Adrenal gland (tissue), 9 donors: ENCODE measurements at regions not wholly inside any gene's neighbourhood (a gene's known extent, or its start where the extent isn't known, plus 50 kb on each side); places are given as distances from the start of the nearest gene placed in this dataset.

Experiments used
- DNase-seq, 7 donors: peaks; one replicate each; pipeline ENCODE4 v3.0.0-alpha.2; 2019 to 2020
- H3K27ac ChIP-seq, 5 donors: fragments of 200-600 bp; sonication (generic) in 4 of 5; 1 replicate in 3 of 5; 2 replicates in 2 of 5; pipeline versions ENCODE4 v1.5.1 to v1.8.0; 2016 to 2020; ENCODE audit warnings: mild to moderate bottlenecking in 1 of 5
- H3K27me3 ChIP-seq: fragments of 200-600 bp; 2 replicates; pipeline ENCODE4 v1.8.0; 2021
- H3K36me3 ChIP-seq, 2 donors: fragments of 200-600 bp; replicated peaks in 1 of 2; 1 replicate in 1 of 2; 2 replicates in 1 of 2; pipeline versions ENCODE4 v1.5.1 to v1.8.0; 2018 to 2022
- H3K4me1 ChIP-seq, 2 donors: fragments of 200-600 bp; replicated peaks in 1 of 2; 1 replicate in 1 of 2; 2 replicates in 1 of 2; pipeline versions ENCODE4 v1.5.1 to v1.8.0; 2018 to 2021
- H3K4me3 ChIP-seq, 4 donors: fragments of 200-600 bp; sonication (generic) in 3 of 4; one replicate each; pipeline ENCODE4 v1.5.1; 2016 to 2018
- H3K9me3 ChIP-seq, 3 donors: fragments of 200-600 bp; sonication (generic) in 1 of 3; replicated peaks in 1 of 3; 1 replicate in 2 of 3; 2 replicates in 1 of 3; pipeline versions ENCODE4 v1.5.1 to v1.8.0; 2016 to 2021
- CTCF ChIP-seq, 6 experiments: fragments of 450-650 bp in 4 of 6; fragments of 200-600 bp in 2 of 6; sonication (generic) in 1 of 6; IDR thresholded peaks; 1 replicate in 5 of 6; 2 replicates in 1 of 6; pipeline versions ENCODE4 v1.5.1 to v1.8.0; 2016 to 2021; ENCODE audit warnings: antibody characterized with exemption in 6 of 6, mild to moderate bottlenecking in 2 of 6, moderate library complexity in 1 of 6
- POLR2A ChIP-seq, 2 donors: fragments of 450-650 bp; IDR thresholded peaks; one replicate each; pipeline ENCODE4 v1.6.1; 2017; ENCODE audit warnings: antibody characterized with exemption in 2 of 2, mild to moderate bottlenecking in 2 of 2, moderate library complexity in 1 of 2
- WGBS, 4 donors: extraction: QIAGEN DNeasy Blood & Tissue Kit in 2 of 4; methylation state at CpG; one replicate each; pipeline versions ENCODE4 v1.1.5 to v1.1.7; 2013 to 2017; 5-methylcytosine and 5-hydroxymethylcytosine counted together
- intact Hi-C, 2 donors: fragments of 100-400 bp; cut with DNase I; formaldehyde crosslinking; loops; one replicate each; pipeline versions ENCODE4 v1.14.1 to v1.15.0; 2022 to 2023
- donor health status: healthy with polysubstance abuse.
- donor health status: Bipolar disorder and iron deficiency.
- donor health status: DM: yes; HTN: yes; CAD: no.
- donor health status: DM: no; HTN: no; CAD: no.
- donor health status: DM: no; HTN: no; CAD: no.

GRCh38 chr2:60319031-60319547 lies 234.4 kb downstream of the BCL11A start:
- Histone ChIP-seq H3K4me1 (peaks cover 7% of the 10 kb centered on the region in 2 donors), H3K36me3 (no peaks in the 10 kb centered on the region), H3K27ac (no peak overlapping the region), H3K27me3 (no peaks in the 10 kb centered on the region), H3K4me3 (no peak overlapping the region), H3K9me3 (no peaks in the 10 kb centered on the region)
- TF ChIP-seq CTCF (IDR thresholded peaks at IDR 0.05), result no peak
- DNase-seq, result no peak
- 85 to 92% (median 90%) methylated on average over 3 of the region's 3 CpGs for WGBS, 4 donors
- intact Hi-C loops, result no loop called here

GRCh38 chr2:60318544-60318943 lies 234.9 kb downstream of the BCL11A start:
- no peak overlapping the region for H3K4me3 ChIP-seq
- H3K9me3 ChIP-seq, result no peaks in the 10 kb centered on the region
- H3K36me3 ChIP-seq, result no peaks in the 10 kb centered on the region
- 65 to 77% (median 71%) methylated on average over 7 to 9 of the region's 9 CpGs for WGBS, 4 donors
- TF ChIP-seq POLR2A (IDR thresholded peaks at IDR 0.05) (no peak), CTCF (IDR thresholded peaks at IDR 0.05) (no peak)
- intact Hi-C loops, result no loop called here
- H3K4me1 ChIP-seq, result peaks cover 7% of the 10 kb centered on the region in 2 donors
- H3K27ac ChIP-seq, result no peak overlapping the region
- H3K27me3 ChIP-seq, result no peaks in the 10 kb centered on the region
- no peak for DNase-seq

GRCh38 chr2:60317844-60318243 lies 235.6 kb downstream of the BCL11A start:
- TF ChIP-seq CTCF (IDR thresholded peaks at IDR 0.05), result no peak
- TF ChIP-seq POLR2A (IDR thresholded peaks at IDR 0.05), result no peak
- Histone ChIP-seq H3K4me3 (no peak overlapping the region), H3K27me3 (no peaks in the 10 kb centered on the region), H3K9me3 (no peaks in the 10 kb centered on the region), H3K27ac (no peak overlapping the region), H3K36me3 (no peaks in the 10 kb centered on the region), H3K4me1 (peaks cover 7% of the 10 kb centered on the region in 2 donors)
- intact Hi-C loops, result no loop called here
- no peak for DNase-seq
- 64 to 76% (median 71%) methylated on average over 8 of the region's 8 CpGs for WGBS, 4 donors

- H3K27me3 ChIP-seq, result no peaks in the 10 kb centered on the region
- H3K36me3 ChIP-seq, result no peaks in the 10 kb centered on the region
- no peaks in the 10 kb centered on the region for H3K9me3 ChIP-seq
- 28 to 44% (median 32%) methylated on average over 2 of the region's 2 CpGs for WGBS, 4 donors
- intact Hi-C loops, result no loop called here
- DNase-seq, result peak; percentile 35 to 63 (median 53)
- H3K4me1 ChIP-seq, result peaks cover 7% of the 10 kb centered on the region in 2 donors
- no peak overlapping the region for H3K27ac ChIP-seq
- no peak overlapping the region for H3K4me3 ChIP-seq
- TF ChIP-seq POLR2A (IDR thresholded peaks at IDR 0.05) (no peak), CTCF (IDR thresholded peaks at IDR 0.05) (no peak)
Measured at GRCh38 chr2:60317034-60317386, 236.4 kb downstream of the BCL11A start.
